ENCODE measurements at regions not wholly inside any gene's neighbourhood (a gene's known extent, or its start where the extent isn't known, plus 50 kb on each side); places are given as distances from the start of the nearest gene placed in this dataset.

DNA sequence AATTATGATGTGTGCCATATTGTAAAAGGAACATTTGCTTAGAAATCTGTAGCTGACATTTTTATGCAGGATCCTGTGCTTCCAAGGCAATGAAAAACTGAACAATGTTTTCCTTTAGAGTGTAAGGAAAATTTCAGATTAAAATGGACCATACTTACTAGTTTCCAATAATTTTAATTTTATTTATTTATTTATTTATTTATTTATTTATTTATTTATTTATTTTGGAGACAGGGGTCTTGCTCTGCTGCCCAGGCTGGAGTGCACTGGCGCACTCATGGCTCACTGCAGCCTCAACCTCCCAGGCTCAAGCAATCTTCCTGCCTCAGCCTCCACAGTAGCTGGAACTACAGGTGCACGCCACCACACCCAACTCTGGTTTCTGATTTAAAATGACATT is 369.8 kb upstream of the HAND2 start:
- Histone ChIP-seq H3K4me1 (no peaks in the 10 kb centered on the region), H3K27me3 (no peaks in the 10 kb centered on the region), H3K4me2 (no peak overlapping the region), H3K36me3 (no peaks in the 10 kb centered on the region), H2AFZ (replicated peaks) (no peak overlapping the region), H3K79me2 (ENCODE audit: low read depth) (no peaks in the 10 kb centered on the region), H3K9ac (no peak overlapping the region), H3K4me3 (no peak overlapping the region), H4K20me1 (ENCODE audit: low read depth) (no peaks in the 10 kb centered on the region), H3K9me3 (ENCODE audit: low read depth) (no peaks in the 10 kb centered on the region), H3K27ac (no peak overlapping the region), H3F3A (ENCODE audit: low read depth) (no peaks in the 10 kb centered on the region)
- DNase-seq (ENCODE audit: low spot score): no peak
- Mint-ChIP-seq H3K36me3 (no peaks in the 10 kb centered on the region), H3K4me3 (no peak overlapping the region), H3K9me3 (peaks cover 4% of the 10 kb centered on the region), H3K4me1 (no peaks in the 10 kb centered on the region), H3K27ac (no peak overlapping the region), H3K27me3 (ENCODE audit: insufficient read depth, low read depth) (no peaks in the 10 kb centered on the region)
- TF ChIP-seq EZH2phosphoT487 (IDR thresholded peaks at IDR 0.05): no peak
- TF ChIP-seq EZH2 (IDR thresholded peaks at IDR 0.05): no peak
- TF ChIP-seq, protein P1, sequence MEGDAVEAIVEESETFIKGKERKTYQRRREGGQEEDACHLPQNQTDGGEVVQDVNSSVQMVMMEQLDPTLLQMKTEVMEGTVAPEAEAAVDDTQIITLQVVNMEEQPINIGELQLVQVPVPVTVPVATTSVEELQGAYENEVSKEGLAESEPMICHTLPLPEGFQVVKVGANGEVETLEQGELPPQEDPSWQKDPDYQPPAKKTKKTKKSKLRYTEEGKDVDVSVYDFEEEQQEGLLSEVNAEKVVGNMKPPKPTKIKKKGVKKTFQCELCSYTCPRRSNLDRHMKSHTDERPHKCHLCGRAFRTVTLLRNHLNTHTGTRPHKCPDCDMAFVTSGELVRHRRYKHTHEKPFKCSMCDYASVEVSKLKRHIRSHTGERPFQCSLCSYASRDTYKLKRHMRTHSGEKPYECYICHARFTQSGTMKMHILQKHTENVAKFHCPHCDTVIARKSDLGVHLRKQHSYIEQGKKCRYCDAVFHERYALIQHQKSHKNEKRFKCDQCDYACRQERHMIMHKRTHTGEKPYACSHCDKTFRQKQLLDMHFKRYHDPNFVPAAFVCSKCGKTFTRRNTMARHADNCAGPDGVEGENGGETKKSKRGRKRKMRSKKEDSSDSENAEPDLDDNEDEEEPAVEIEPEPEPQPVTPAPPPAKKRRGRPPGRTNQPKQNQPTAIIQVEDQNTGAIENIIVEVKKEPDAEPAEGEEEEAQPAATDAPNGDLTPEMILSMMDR (IDR thresholded peaks at IDR 0.05): no peak

DNA sequence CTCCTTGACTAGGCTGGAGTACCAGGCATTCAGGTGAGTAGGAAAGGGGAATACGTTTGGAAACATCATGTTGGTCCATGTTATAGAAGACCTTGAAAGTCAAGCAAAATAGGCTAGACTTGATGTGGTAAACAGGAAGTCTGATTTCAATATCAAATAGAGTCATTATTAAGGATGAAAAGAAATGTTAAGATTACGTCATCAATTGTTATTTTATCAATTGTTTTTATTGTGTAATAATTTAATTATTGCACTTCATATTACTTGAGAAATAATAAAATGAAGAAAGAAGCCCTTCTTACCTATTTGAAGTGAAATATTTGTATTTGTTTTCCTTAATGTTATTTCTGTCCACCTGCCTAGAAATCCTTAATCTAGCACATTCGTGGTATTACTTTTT is 361.0 kb upstream of the HAND2 start:
- no peak overlapping the region for H3K4me2 ChIP-seq
- no peak overlapping the region for H2AFZ ChIP-seq (replicated peaks)
- no peaks in the 10 kb centered on the region for H3K79me2 ChIP-seq (ENCODE audit: low read depth)
- H3K9me3 ChIP-seq (ENCODE audit: low read depth): no peaks in the 10 kb centered on the region
- DNase-seq (ENCODE audit: low spot score): no peak
- no peaks in the 10 kb centered on the region for H4K20me1 ChIP-seq (ENCODE audit: low read depth)
- no peaks in the 10 kb centered on the region for H3K4me1 ChIP-seq
- Mint-ChIP-seq H3K4me1 (no peaks in the 10 kb centered on the region), H3K9me3 (peaks cover 12% of the 10 kb centered on the region), H3K27ac (no peak overlapping the region), H3K4me3 (no peak overlapping the region), H3K36me3 (no peaks in the 10 kb centered on the region), H3K27me3 (ENCODE audit: insufficient read depth, low read depth) (peaks cover 2% of the 10 kb centered on the region)
- no peaks in the 10 kb centered on the region for H3K27me3 ChIP-seq
- no peak overlapping the region for H3K27ac ChIP-seq
- H3F3A ChIP-seq (ENCODE audit: low read depth): no peaks in the 10 kb centered on the region
- H3K36me3 ChIP-seq: no peaks in the 10 kb centered on the region
- no peak overlapping the region for H3K9ac ChIP-seq
- TF ChIP-seq EZH2 (IDR thresholded peaks at IDR 0.05): no peak
- no peak for TF ChIP-seq EZH2phosphoT487 (IDR thresholded peaks at IDR 0.05)
- no peak overlapping the region for H3K4me3 ChIP-seq

DNA sequence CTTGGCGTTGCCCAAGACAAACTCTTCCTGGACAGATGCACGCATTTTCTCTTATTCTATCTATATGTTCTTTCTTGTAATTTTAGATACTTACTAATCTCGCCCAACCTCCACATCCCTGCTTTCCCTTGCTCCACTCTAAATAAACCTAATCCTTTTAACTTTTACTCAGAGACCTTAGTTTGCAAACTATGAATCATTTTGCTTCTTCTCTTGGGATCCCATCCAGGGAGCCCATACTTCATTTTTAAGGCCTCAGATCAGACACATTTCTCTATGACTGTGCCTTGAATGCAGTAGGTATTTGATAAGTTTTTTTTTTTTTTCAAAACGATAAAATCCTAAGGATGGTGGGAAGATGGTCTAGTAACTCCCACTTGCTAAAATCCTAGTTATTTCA is 353.8 kb upstream of the HAND2 start:
- Mint-ChIP-seq H3K9me3 (peaks cover 7% of the 10 kb centered on the region), H3K27me3 (ENCODE audit: insufficient read depth, low read depth) (peaks cover 2% of the 10 kb centered on the region), H3K27ac (no peak overlapping the region), H3K4me1 (no peaks in the 10 kb centered on the region), H3K36me3 (no peaks in the 10 kb centered on the region), H3K4me3 (no peak overlapping the region)
- Histone ChIP-seq H3K36me3 (no peaks in the 10 kb centered on the region), H3K27ac (no peak overlapping the region), H3F3A (ENCODE audit: low read depth) (no peaks in the 10 kb centered on the region), H3K9ac (no peak overlapping the region), H3K4me1 (peaks cover 11% of the 10 kb centered on the region), H3K27me3 (no peaks in the 10 kb centered on the region), H3K4me3 (no peak overlapping the region), H3K79me2 (ENCODE audit: low read depth) (no peaks in the 10 kb centered on the region), H2AFZ (replicated peaks) (no peak overlapping the region), H3K9me3 (ENCODE audit: low read depth) (no peaks in the 10 kb centered on the region), H3K4me2 (no peak overlapping the region), H4K20me1 (ENCODE audit: low read depth) (no peaks in the 10 kb centered on the region)
- TF ChIP-seq EZH2phosphoT487 (IDR thresholded peaks at IDR 0.05) (no peak), EZH2 (IDR thresholded peaks at IDR 0.05) (no peak)
- TF ChIP-seq, protein P1 (IDR thresholded peaks at IDR 0.05): no peak
- DNase-seq (ENCODE audit: low spot score): no peak

DNA sequence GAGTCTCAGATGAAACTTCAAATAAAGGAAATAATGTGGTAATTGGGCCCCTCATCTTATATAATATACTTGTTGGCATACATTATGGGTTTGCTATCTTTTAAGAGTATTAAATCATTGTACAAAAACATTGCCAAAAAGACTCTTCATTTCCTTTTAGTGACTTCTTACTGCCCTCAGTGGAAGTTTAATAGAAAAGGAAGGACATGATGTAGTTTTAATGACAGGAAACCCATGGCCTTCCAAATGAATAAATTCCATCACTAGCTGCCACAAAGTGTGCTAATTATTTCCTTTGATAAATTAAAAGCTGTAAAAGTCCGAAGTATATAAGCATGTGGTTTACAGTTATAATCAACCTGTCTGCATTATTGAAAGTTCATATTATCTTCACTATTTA is 350.9 kb upstream of the HAND2 start:
- H3K4me3 ChIP-seq: no peak overlapping the region
- H3K27me3 ChIP-seq: no peaks in the 10 kb centered on the region
- no peak overlapping the region for H3K9ac ChIP-seq
- TF ChIP-seq, protein P1 (IDR thresholded peaks at IDR 0.05): no peak
- TF ChIP-seq EZH2 (IDR thresholded peaks at IDR 0.05): no peak
- no peak for TF ChIP-seq EZH2phosphoT487 (IDR thresholded peaks at IDR 0.05)
- H3K4me1 Mint-ChIP-seq: no peaks in the 10 kb centered on the region
- no peak overlapping the region for H3K4me2 ChIP-seq
- peaks cover under 1% of the 10 kb centered on the region for H3K9me3 Mint-ChIP-seq
- H4K20me1 ChIP-seq (ENCODE audit: low read depth): no peaks in the 10 kb centered on the region
- no peaks in the 10 kb centered on the region for H3K36me3 ChIP-seq
- no peak overlapping the region for H3K27ac Mint-ChIP-seq
- DNase-seq (ENCODE audit: low spot score): no peak
- H3K4me3 Mint-ChIP-seq: no peak overlapping the region
- peaks cover 11% of the 10 kb centered on the region for H3K4me1 ChIP-seq
- no peaks in the 10 kb centered on the region for H3K27me3 Mint-ChIP-seq (ENCODE audit: insufficient read depth, low read depth)
- H2AFZ ChIP-seq (replicated peaks): no peak overlapping the region
- H3F3A ChIP-seq (ENCODE audit: low read depth): no peaks in the 10 kb centered on the region
- no peak overlapping the region for H3K27ac ChIP-seq
- no peaks in the 10 kb centered on the region for H3K36me3 Mint-ChIP-seq
- H3K9me3 ChIP-seq (ENCODE audit: low read depth): no peaks in the 10 kb centered on the region
- H3K79me2 ChIP-seq (ENCODE audit: low read depth): no peaks in the 10 kb centered on the region
